ENCODE measurements at regions not wholly inside any gene's neighbourhood (a gene's known extent, or its start where the extent isn't known, plus 50 kb on each side); places are given as distances from the start of the nearest gene placed in this dataset.
A peak's percentile ranks its signal among the peaks of the same experiment; 100 is the strongest.

DNA sequence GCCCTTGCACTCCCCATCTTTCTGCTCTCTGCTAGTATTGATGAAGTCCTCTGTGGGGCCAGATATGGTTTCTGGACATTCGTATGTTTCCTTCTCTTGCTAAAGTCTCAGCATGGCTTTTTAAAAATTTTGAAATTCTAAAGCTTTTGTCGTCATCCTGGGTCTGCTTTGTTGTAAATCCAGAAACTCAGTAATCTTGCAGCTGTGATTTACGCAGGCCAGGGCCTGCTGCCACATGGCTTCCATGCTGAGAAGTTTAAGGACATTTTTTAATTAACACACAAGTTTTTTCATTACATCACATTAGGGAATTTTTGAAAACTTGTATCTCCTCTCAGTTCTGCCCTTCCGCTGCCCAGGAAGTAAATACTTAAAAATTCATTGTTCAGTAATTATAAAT lies 686.1 kb upstream of the IGFBP3 start:
- DNase-seq: no peak
- ATAC-seq: no peak
- H3K27ac ChIP-seq: no peak overlapping the region
- peaks cover 5 to 48% (median 27%) of the 10 kb centered on the region in 12 donors for H3K4me1 ChIP-seq
- no peaks in the 10 kb centered on the region for H3K36me3 ChIP-seq
- intact Hi-C loops (cut with DNase I): loop anchor here in 5 of 10 donors (10.0 kb wide), 7 partner anchors 158 to 682 kb away; partner anchors contain the start of gene IGFBP3 (in 1 of the 5)
- WGBS, 4 donors: 84 to 87% (median 86%) methylated on average over 4 of the region's 4 CpGs
- no peak overlapping the region for H3K4me3 ChIP-seq
- no peaks in the 10 kb centered on the region for H3K27me3 ChIP-seq
- no peak for TF ChIP-seq POLR2A (IDR thresholded peaks at IDR 0.05)
- TF ChIP-seq, protein P1, sequence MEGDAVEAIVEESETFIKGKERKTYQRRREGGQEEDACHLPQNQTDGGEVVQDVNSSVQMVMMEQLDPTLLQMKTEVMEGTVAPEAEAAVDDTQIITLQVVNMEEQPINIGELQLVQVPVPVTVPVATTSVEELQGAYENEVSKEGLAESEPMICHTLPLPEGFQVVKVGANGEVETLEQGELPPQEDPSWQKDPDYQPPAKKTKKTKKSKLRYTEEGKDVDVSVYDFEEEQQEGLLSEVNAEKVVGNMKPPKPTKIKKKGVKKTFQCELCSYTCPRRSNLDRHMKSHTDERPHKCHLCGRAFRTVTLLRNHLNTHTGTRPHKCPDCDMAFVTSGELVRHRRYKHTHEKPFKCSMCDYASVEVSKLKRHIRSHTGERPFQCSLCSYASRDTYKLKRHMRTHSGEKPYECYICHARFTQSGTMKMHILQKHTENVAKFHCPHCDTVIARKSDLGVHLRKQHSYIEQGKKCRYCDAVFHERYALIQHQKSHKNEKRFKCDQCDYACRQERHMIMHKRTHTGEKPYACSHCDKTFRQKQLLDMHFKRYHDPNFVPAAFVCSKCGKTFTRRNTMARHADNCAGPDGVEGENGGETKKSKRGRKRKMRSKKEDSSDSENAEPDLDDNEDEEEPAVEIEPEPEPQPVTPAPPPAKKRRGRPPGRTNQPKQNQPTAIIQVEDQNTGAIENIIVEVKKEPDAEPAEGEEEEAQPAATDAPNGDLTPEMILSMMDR (IDR thresholded peaks at IDR 0.05): no peak
- H3K9me3 ChIP-seq: no peaks in the 10 kb centered on the region

DNA sequence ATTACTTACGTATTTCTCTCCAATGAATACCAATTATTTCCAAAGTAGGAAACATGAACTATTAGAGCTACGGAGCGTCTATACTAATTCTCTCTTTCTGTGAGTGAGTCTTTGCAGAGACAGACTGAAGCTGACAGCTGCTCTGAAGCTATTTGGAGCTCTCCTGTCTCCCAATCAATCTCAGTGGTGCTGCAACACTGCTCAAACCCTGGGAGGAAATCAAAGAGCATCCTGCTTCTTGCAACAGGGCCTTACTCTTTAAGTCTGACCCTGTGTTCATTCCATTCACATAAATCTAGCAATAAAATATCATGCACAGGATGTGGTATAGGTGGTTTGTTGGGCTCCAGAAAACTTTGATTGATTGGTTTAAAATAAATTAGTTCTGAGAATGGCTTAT lies 685.7 kb upstream of the IGFBP3 start:
- 82 to 98% (median 88%) methylated on average over 3 of the region's 3 CpGs for WGBS, 4 donors
- DNase-seq: no peak
- no peak overlapping the region for H3K4me3 ChIP-seq
- TF ChIP-seq, protein P1 (IDR thresholded peaks at IDR 0.05): no peak
- no peak for TF ChIP-seq POLR2A (IDR thresholded peaks at IDR 0.05)
- no peaks in the 10 kb centered on the region for H3K27me3 ChIP-seq
- H3K4me1 ChIP-seq: peaks cover 5 to 48% (median 27%) of the 10 kb centered on the region in 12 donors
- no peaks in the 10 kb centered on the region for H3K36me3 ChIP-seq
- H3K9me3 ChIP-seq: no peaks in the 10 kb centered on the region
- intact Hi-C loops (cut with DNase I): loop anchor here in 5 of 10 donors (10.0 kb wide), 7 partner anchors 158 to 682 kb away; partner anchors contain the start of gene IGFBP3 (in 1 of the 5)
- no peak overlapping the region for H3K27ac ChIP-seq
- ATAC-seq: no peak

DNA sequence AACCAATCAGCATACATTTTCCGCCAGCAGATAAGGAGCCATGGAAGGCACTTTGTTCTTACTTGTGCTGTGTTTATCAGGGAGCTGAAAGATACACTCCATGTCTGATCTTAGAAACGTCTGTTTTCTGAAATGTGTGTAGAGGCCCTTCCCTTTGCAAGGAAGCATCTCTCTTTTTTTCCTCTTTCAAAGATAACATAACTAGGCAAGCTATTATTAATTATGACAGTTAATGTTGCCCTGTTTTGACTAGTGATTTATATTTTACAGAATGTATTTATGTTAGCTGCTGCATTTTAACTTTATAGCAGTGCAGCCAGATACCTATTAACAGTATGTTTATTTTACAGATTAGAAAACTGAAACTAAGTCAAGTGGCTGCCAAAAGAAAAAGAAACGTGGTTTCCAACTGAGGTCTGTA lies 683.2 kb upstream of the IGFBP3 start:
- peaks cover 3 to 38% (median 24%) of the 10 kb centered on the region in 12 donors for H3K4me1 ChIP-seq
- no peak for TF ChIP-seq POLR2A (IDR thresholded peaks at IDR 0.05)
- TF ChIP-seq, protein P1 (IDR thresholded peaks at IDR 0.05): no peak
- H3K27ac ChIP-seq: peak overlapping the region; percentile 61 to 89 (median 82)
- ATAC-seq (peak in 3 of 4 donors; percentile 33 to 75 (median 61)), DNase-seq (no peak)
- H3K36me3 ChIP-seq: no peaks in the 10 kb centered on the region
- 12 to 21% (median 16%) methylated on average over 3 of the region's 3 CpGs for WGBS, 4 donors
- H3K4me3 ChIP-seq: peak overlapping the region in 1 of 12 donors; percentile 14
- H3K9me3 ChIP-seq: no peaks in the 10 kb centered on the region
- intact Hi-C loops (cut with DNase I): loop anchor here in 5 of 10 donors (5.0 to 10.0 kb wide), 10 partner anchors 148 to 679 kb away; partner anchors contain the start of gene IGFBP3 (in 1 of the 5)
- H3K27me3 ChIP-seq: no peaks in the 10 kb centered on the region

DNA sequence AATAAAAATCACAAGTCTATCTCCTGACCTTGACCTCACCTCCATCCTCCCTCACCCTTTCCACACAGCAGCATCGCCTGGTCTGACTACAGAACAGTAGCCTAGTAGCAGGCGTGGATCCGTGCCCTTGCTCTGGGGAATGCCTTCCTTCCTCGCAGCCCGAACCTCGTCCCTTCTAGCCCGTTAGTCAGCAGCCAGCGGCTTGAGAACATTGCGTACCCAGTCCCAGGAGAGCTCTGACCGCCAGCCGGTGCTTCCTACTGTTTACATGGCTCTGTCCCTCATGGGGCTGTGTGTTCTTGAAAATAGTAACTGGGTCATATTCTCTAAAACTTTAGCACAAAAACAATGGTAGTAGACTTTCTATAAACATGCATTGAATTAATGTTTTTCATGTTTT lies 682.7 kb upstream of the IGFBP3 start:
- Histone ChIP-seq H3K27ac (peak overlapping the region; percentile 61 to 89 (median 82)), H3K27me3 (no peaks in the 10 kb centered on the region), H3K9me3 (no peaks in the 10 kb centered on the region), H3K4me3 (peak overlapping the region in 1 of 12 donors; percentile 14), H3K4me1 (peaks cover 3 to 38% (median 24%) of the 10 kb centered on the region in 12 donors), H3K36me3 (no peaks in the 10 kb centered on the region)
- intact Hi-C loops (cut with DNase I): loop anchor here in 5 of 10 donors (5.0 to 10.0 kb wide), 10 partner anchors 149 to 679 kb away; partner anchors contain the start of gene IGFBP3 (in 1 of the 5)
- DNase-seq (peak; percentile 79 to 96 (median 91)), ATAC-seq (peak; percentile 96 to 97 (median 96))
- no peak for TF ChIP-seq POLR2A (IDR thresholded peaks at IDR 0.05)
- TF ChIP-seq, protein P1 (IDR thresholded peaks at IDR 0.05): no peak
- 0 to 15% (median 5%) methylated on average over 11 of the region's 11 CpGs for WGBS, 4 donors

Measured in heart left ventricle (tissue), 16 donors.